LNCAP (cell line): ENCODE measurements at regions not wholly inside any gene's neighbourhood (a gene's known extent, or its start where the extent isn't known, plus 50 kb on each side); places are given as distances from the start of the nearest gene placed in this dataset.

Experiments used
- TF ChIP-seq, protein P1 (sequence below): fragments of 450-650 bp; IDR thresholded peaks from 2 replicates; pipeline ENCODE4 v1.5.1; 2017; ENCODE audit warnings: mild to moderate bottlenecking

DNA sequence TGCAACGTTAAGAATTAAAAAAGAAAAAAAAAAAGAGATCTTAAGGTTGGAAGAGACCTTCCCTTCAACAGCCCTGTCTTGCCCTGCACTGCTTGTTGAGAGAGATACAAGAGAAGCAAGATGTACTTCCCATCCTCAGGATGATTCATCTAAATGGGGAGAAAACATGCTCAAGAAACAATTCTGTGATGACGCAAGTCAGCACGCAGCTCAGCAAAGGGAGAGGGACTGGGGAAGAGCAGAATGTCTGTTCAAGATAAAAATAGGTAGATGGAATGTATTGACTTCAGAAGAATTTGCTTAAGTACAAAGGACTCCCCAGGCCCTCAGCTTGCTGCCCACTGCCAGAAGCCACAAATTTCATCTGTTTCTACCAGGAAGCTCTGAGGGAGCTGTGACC lies 198.2 kb upstream of the SPRED2 start:
- TF ChIP-seq, protein P1, sequence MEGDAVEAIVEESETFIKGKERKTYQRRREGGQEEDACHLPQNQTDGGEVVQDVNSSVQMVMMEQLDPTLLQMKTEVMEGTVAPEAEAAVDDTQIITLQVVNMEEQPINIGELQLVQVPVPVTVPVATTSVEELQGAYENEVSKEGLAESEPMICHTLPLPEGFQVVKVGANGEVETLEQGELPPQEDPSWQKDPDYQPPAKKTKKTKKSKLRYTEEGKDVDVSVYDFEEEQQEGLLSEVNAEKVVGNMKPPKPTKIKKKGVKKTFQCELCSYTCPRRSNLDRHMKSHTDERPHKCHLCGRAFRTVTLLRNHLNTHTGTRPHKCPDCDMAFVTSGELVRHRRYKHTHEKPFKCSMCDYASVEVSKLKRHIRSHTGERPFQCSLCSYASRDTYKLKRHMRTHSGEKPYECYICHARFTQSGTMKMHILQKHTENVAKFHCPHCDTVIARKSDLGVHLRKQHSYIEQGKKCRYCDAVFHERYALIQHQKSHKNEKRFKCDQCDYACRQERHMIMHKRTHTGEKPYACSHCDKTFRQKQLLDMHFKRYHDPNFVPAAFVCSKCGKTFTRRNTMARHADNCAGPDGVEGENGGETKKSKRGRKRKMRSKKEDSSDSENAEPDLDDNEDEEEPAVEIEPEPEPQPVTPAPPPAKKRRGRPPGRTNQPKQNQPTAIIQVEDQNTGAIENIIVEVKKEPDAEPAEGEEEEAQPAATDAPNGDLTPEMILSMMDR = no peak

DNA sequence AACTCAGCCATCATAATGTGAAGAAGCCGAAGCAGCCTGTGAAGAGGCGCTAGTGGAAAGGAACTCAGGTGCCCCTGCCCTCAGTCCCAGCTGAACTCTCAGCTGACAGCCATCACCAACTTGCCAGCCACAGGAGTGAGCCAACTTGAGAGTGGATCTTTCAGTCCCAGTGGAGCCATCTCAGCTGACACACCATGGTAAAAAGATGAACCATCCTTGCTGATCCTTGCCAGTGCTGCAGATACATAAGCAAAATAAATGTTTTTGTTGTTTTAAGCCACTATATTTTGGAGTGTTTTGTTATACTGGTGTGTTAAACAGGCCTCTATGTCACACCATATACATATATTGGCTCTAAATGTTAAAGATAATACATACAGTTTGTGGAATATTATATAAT lies 195.8 kb upstream of the SPRED2 start:
- TF ChIP-seq, protein P1 = no peak

DNA sequence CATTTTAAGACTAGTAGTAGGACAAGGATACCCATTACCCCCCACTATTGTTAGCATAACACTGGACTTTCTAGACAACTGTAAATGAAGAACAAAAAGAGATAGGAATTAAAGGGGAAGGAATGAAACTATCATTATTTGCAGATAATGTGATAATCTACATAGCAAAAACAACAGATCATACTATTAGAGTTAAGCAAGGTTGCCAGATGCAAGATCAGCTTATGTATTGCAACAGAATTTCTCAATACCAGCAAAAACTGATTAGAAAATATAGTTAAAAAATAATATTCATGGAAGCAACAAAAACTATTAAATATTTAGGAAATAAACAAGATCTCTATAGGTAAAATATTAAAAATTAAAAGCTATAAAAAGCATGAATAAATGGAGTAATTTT lies 194.4 kb upstream of the SPRED2 start:
- TF ChIP-seq, protein P1 = no peak

DNA sequence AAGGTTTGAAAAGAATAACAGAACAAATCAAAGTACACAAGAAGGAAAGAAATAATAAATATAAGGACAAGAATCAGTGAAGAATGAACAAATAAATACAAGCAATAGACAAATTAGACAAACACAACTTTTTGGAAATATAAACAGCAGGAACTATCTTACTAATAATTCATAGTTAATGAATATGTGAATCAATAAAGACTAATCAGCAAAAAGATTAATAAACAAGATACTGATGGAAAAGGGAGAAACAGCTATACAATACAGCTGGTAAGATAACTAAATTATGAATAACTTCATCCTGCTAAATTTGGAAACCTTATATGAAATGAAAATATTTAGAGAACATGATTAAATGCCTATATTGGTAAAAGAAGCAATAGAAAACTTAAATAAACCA lies 193.6 kb upstream of the SPRED2 start:
- TF ChIP-seq, protein P1 = no peak

DNA sequence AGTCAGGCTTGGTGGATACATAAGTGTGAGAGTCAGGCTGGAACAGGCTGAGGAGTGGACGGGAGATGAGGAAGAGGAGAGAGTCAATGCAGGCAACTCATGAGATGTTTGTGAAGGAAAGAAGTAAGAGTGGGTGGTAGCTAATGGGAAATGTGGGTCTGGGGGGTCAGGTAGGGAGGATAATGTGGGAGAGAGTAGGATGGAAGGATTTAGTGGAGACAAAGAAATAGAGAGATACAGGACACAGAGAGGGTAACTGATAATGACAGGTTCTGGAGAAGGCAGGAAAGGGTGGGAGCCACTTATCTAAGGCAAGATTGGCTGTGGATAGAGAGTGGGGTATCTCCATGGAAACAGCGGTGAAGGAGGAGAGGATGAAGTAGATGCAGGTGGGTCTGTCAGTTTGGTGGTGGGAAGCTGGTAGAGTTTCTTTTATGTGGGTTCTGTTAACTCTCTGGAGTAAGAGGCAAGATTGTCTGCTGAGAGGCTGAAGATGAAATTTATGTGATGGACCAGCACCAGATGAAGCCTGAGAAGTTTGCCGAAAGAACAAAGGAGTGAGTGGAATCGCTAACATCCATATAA lies 190.6 kb upstream of the SPRED2 start:
- TF ChIP-seq, protein P1 = no peak

DNA sequence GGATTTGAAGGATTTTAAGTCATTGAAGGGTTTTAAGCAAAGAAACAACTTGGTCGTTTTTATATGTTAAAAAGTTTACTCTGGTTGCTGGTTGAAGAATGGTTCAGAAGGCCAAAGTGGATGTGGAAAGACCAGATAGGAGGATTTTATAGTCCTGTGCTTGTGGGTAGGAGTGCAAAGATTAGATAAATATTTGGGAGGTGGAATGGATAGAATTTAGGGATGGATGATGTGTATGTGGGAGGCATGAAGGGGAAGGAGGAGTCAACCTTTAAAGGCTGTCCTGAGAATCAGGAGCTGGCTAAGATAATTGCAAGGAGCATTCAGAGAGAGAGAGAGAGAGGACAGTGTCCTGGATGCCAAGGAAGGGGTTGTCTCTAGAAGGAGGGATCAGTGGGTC lies 190.1 kb upstream of the SPRED2 start:
- TF ChIP-seq, protein P1 = no peak

DNA sequence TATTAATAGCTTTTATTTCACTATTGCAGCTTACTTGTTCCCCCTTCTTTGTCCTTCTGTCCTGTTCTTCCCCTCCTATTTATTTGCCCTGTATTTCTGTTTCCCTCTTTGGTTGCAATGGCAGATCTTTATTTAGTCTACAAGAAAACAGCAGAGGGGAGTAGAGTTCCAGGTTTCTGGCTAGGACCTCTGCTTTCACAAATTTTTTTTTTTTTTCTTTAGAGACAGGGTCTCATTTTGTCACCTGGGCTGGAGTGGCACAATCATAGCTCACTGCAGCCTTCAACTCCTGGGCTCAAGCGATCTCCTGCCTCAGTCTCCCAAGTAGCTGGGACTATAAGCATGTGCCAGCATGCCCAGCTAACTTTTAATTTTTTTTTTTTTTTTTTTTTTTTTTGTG lies 188.1 kb upstream of the SPRED2 start:
- TF ChIP-seq, protein P1 = no peak

DNA sequence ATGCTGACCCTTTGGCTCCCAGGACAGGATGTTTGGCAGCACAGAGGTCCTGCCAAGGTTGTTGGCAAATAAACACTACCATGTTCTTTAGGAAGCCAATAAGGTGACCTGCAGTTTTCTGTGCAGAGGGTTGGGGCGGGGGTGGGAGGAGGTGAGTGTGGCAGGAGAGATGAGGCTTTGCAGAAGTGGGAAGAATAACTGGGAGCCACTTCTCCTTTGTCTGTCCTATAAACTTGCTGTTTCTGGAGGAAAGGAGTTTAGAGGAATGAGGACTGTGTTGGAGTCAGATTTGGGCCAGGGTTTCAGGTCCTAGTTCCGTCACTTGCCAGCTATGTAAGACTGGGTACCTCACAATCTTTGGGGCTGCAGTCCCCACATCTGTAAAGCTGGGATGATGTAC lies 187.6 kb upstream of the SPRED2 start:
- TF ChIP-seq, protein P1 = no peak
